Keratinocyte (primary cell): ENCODE measurements at regions not wholly inside any gene's neighbourhood (a gene's known extent, or its start where the extent isn't known, plus 50 kb on each side); places are given as distances from the start of the nearest gene placed in this dataset.

Source experiments
- DNase-seq: peaks from one replicate; pipeline ENCODE4 v3.0.0-alpha.2; 2011; ENCODE audit warnings: low read depth, missing footprints, low spot score
- FAIRE-seq: peaks from 2 replicates; lab custom pipeline; 2011; peaks lifted over from hg19 to GRCh38; lab: Jason Lieb, UNC
- H2AFZ ChIP-seq: 2 replicates; pipeline ENCODE4 v1.6.0; 2012; ENCODE audit warnings: low read length, control low read depth, inconsistent platforms; ENCODE audit not compliant: control insufficient read depth
- H3K27ac ChIP-seq: 2 replicates; pipeline ENCODE4 v1.5.1; 2011; ENCODE audit warnings: low read length; ENCODE audit not compliant: control insufficient read depth, insufficient read depth
- H3K27me3 ChIP-seq: 3 replicates; pipeline ENCODE4 v1.6.0; 2011; ENCODE audit warnings: low read length; ENCODE audit not compliant: control insufficient read depth, insufficient read depth; ENCODE audit errors: extremely low read depth
- H3K36me3 ChIP-seq, 2 experiments: 2 replicates in 1 of 2; 3 replicates in 1 of 2; pipeline ENCODE4 v1.5.1; 2011; ENCODE audit warnings: low read length in 2 of 2, mild to moderate bottlenecking in 1 of 2; ENCODE audit not compliant: control insufficient read depth in 2 of 2, insufficient read depth in 2 of 2; ENCODE audit errors: extremely low read depth in 1 of 2
- H3K4me1 ChIP-seq: 3 replicates; pipeline ENCODE4 v1.5.1; 2011; ENCODE audit warnings: low read length; ENCODE audit not compliant: control insufficient read depth, insufficient read depth; ENCODE audit errors: extremely low read depth
- H3K4me2 ChIP-seq: 3 replicates; pipeline ENCODE4 v1.6.0; 2011; ENCODE audit warnings: low read depth, low read length; ENCODE audit not compliant: control insufficient read depth, insufficient read depth; ENCODE audit errors: extremely low read depth
- H3K4me3 ChIP-seq, 3 experiments: fragments of 200-600 bp in 1 of 3; sonication (generic) in 1 of 3; 2 replicates in 2 of 3; 3 replicates in 1 of 3; pipeline ENCODE4 v1.5.1; 2011 to 2016; ENCODE audit warnings: low read length in 3 of 3, mild to moderate bottlenecking in 3 of 3, control low read depth in 2 of 3, inconsistent platforms in 1 of 3, low read depth in 1 of 3, mixed read lengths in 1 of 3, mixed run types in 1 of 3, moderate library complexity in 1 of 3; ENCODE audit not compliant: control insufficient read depth in 2 of 3, insufficient read depth in 2 of 3; ENCODE audit errors: extremely low read depth in 1 of 3
- H3K79me2 ChIP-seq: 2 replicates; pipeline ENCODE4 v1.6.0; 2012; ENCODE audit warnings: low read length; ENCODE audit not compliant: control insufficient read depth, insufficient read depth
- H3K9ac ChIP-seq: 3 replicates; pipeline ENCODE4 v1.6.0; 2011; ENCODE audit warnings: low read length; ENCODE audit not compliant: control insufficient read depth, insufficient read depth; ENCODE audit errors: extremely low read depth
- H3K9me1 ChIP-seq: 3 replicates; pipeline ENCODE4 v1.6.0; 2011; ENCODE audit warnings: low read length; ENCODE audit not compliant: control insufficient read depth, insufficient read depth; ENCODE audit errors: extremely low read depth
- H3K9me3 ChIP-seq: 2 replicates; pipeline ENCODE4 v1.5.1; 2012; ENCODE audit warnings: low read depth, low read length; ENCODE audit not compliant: control insufficient read depth
- H4K20me1 ChIP-seq: 3 replicates; pipeline ENCODE4 v1.6.0; 2011; ENCODE audit warnings: low read length; ENCODE audit not compliant: control insufficient read depth, insufficient read depth; ENCODE audit errors: extremely low read depth
- EZH2 ChIP-seq: IDR thresholded peaks from one replicate; pipeline ENCODE4 v1.6.1; 2012; ENCODE audit warnings: inconsistent platforms, mild to moderate bottlenecking, low read length, moderate library complexity
- dilution Hi-C: fragments of 300-500 bp; cut with MboI; formaldehyde crosslinking; loops from one replicate; pipeline ENCODE4 v1.7.0; 2020; ENCODE audit warnings: low sequenced_read_pairs; ENCODE audit not compliant: extremely low pct_ligation_motif_present
- TF ChIP-seq, protein P1 (sequence below), 3 experiments: IDR thresholded peaks in 1 of 3; conservative IDR thresholded peaks in 1 of 3; optimal IDR thresholded peaks in 1 of 3; 2 replicates in 2 of 3; 3 replicates in 1 of 3; pipeline versions ENCODE3 to v1.5.1; 2011; ENCODE audit warnings: low read length in 3 of 3, mild to moderate bottlenecking in 3 of 3, moderate library complexity in 2 of 3, control low read depth in 1 of 3, inconsistent platforms in 1 of 3; ENCODE audit not compliant: insufficient read depth in 2 of 3; ENCODE audit errors: extremely low read depth in 1 of 3

DNA sequence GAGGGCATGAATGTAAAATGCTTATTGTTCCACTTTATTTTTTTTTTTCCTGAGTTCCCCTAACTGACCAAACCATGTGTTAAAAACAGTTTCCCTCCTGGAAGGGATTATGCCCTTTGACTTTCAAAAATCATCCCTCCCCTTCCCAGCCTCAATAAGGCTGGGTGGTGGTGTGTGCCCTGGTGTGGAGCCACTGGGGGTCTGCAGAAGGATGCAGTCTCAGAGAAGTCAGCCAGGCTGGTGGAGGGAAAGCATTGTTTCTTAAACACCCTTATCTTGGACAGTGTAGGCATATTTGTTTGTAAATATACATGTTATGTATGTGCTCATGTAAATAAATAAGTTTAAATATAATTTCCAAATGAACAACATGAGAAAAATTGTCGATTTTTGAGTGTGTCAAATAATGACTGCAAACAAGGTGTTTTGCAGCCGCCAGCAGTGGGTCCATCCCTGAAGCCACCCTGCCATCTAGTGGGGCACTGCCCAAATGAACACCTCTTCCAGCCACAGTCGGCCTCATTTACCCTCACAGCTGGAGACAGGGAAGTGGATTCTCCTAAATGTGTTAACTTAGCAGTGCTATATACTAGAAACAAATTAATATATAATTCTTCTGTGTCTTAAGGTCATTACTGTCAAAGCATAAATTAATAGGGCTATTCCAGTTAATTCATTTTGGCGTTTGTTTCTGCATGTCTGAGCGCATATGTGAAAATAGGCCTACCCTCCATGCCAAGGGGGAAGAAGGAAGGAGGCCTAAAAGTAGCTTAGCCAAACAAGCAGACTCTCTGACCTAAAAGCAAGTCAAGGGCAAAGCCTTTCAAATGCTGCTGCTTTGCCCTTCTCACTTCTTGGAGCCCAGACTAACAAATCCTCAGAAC, 209.6 kb upstream of the PIK3C3 start:
- Histone ChIP-seq H3K79me2 (no peaks in the 10 kb centered on the region), H3K4me2 (no peak overlapping the region), H3K27ac (no peak overlapping the region), H3K4me1 (no peaks in the 10 kb centered on the region), H4K20me1 (no peaks in the 10 kb centered on the region), H3K4me3 (no peak overlapping the region), H3K9ac (no peak overlapping the region), H3K9me3 (no peaks in the 10 kb centered on the region), H2AFZ (no peak overlapping the region), H3K36me3 (no peaks in the 10 kb centered on the region), H3K27me3 (no peaks in the 10 kb centered on the region), H3K9me1 (no peaks in the 10 kb centered on the region)
- dilution Hi-C loops: no loop called here
- FAIRE-seq: peak; percentile 23
- TF ChIP-seq EZH2: no peak
- TF ChIP-seq, protein P1, sequence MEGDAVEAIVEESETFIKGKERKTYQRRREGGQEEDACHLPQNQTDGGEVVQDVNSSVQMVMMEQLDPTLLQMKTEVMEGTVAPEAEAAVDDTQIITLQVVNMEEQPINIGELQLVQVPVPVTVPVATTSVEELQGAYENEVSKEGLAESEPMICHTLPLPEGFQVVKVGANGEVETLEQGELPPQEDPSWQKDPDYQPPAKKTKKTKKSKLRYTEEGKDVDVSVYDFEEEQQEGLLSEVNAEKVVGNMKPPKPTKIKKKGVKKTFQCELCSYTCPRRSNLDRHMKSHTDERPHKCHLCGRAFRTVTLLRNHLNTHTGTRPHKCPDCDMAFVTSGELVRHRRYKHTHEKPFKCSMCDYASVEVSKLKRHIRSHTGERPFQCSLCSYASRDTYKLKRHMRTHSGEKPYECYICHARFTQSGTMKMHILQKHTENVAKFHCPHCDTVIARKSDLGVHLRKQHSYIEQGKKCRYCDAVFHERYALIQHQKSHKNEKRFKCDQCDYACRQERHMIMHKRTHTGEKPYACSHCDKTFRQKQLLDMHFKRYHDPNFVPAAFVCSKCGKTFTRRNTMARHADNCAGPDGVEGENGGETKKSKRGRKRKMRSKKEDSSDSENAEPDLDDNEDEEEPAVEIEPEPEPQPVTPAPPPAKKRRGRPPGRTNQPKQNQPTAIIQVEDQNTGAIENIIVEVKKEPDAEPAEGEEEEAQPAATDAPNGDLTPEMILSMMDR (optimal IDR thresholded peaks at IDR 0.05 in 1 of 3, IDR thresholded peaks at IDR 0.05 in 1 of 3, conservative IDR thresholded peaks at IDR 0.05 in 1 of 3; ENCODE audit: extremely low read depth in 1 of 3, insufficient read depth in 2 of 3, low read length in 3 of 3): peak; percentile 73 to 97 (median 75)
- no peak for DNase-seq

DNA sequence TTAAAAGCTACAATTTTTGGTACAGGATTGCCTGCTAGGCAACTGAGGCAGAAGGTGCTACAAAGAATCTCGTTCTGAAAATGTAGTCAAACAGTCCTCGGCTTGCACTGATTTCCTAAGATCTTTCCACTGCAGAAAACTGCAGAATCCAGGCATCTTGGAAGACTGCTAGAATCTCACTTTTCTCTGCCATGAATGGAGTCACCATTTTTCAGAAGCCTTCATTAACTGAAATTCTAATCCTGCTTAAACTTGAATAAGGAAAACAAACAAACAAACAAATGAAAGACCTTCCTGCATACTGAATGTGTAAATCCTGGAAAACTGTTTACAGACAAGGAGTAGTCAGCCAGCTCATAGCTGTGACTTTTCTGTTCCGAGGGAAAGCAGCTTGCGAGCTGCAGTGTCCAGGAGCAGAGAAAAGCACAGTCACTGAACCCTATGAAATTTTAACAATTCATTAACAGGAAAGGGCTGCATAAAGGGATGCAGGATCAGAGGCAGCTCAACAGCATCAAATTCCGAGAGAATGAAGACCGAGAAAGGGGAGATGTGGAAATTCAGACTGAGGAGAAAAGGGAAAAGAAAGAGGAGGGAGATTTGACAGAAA, 210.5 kb upstream of the PIK3C3 start:
- TF ChIP-seq, protein P1 (optimal IDR thresholded peaks at IDR 0.05 in 1 of 3, IDR thresholded peaks at IDR 0.05 in 1 of 3, conservative IDR thresholded peaks at IDR 0.05 in 1 of 3; ENCODE audit: extremely low read depth in 1 of 3, insufficient read depth in 2 of 3, low read length in 3 of 3): no peak
- TF ChIP-seq EZH2: no peak
- DNase-seq (no peak), FAIRE-seq (no peak)
- no peaks in the 10 kb centered on the region for H3K9me1 ChIP-seq
- peak overlapping the region; percentile 10 for H2AFZ ChIP-seq
- dilution Hi-C loops: no loop called here
- no peaks in the 10 kb centered on the region for H3K4me1 ChIP-seq
- no peaks in the 10 kb centered on the region for H3K27me3 ChIP-seq
- no peaks in the 10 kb centered on the region for H3K36me3 ChIP-seq
- no peaks in the 10 kb centered on the region for H3K79me2 ChIP-seq
- no peaks in the 10 kb centered on the region for H4K20me1 ChIP-seq
- no peak overlapping the region for H3K9ac ChIP-seq
- no peak overlapping the region for H3K27ac ChIP-seq
- H3K9me3 ChIP-seq: no peaks in the 10 kb centered on the region
- H3K4me2 ChIP-seq: no peak overlapping the region
- no peak overlapping the region for H3K4me3 ChIP-seq
